HEK293T (cell line): ENCODE measurements at regions not wholly inside any gene's neighbourhood (a gene's known extent, or its start where the extent isn't known, plus 50 kb on each side); places are given as distances from the start of the nearest gene placed in this dataset.
"Not testable (repeated sequence)": the region's sequence is repeated elsewhere in the genome, so short reads cannot be mapped to it uniquely, and the experiment has no call there.

Experiments
- CTCF ChIA-PET: fragments of 350-600 bp; formaldehyde crosslinking; extraction: SDS; loops from one replicate; lab custom pipeline; 2021; ENCODE audit warnings: antibody characterized with exemption, inconsistent platforms; lab: Yijun Ruan, JAX
- POLR2A ChIA-PET: fragments of 350-600 bp; formaldehyde crosslinking; extraction: SDS; loops from one replicate; lab custom pipeline; 2020; ENCODE audit warnings: antibody characterized with exemption, inconsistent platforms; lab: Yijun Ruan, JAX
- DNase-seq: peaks from one replicate; pipeline ENCODE4 v3.0.0; 2012; ENCODE audit warnings: mixed read lengths; ENCODE audit errors: extremely low spot score
- ARNT ChIP-seq: fragments of 450-650 bp; IDR thresholded peaks from 2 replicates; pipeline ENCODE4 v1.6.1; 2017; ENCODE audit warnings: mild to moderate bottlenecking
- BHLHE40 ChIP-seq: fragments of 450-650 bp; IDR thresholded peaks from 2 replicates; pipeline ENCODE4 v1.6.1; 2016; ENCODE audit warnings: mild to moderate bottlenecking, moderate library complexity, borderline replicate concordance
- CTBP1 ChIP-seq: fragments of 450-650 bp; IDR thresholded peaks from 2 replicates; pipeline ENCODE4 v1.6.1; 2016; ENCODE audit warnings: borderline replicate concordance
- ELF4 ChIP-seq: fragments of 450-650 bp; IDR thresholded peaks from 2 replicates; pipeline ENCODE4 v1.6.1; 2017; ENCODE audit warnings: antibody characterized with exemption
- FOXA1 ChIP-seq: fragments of 450-650 bp; IDR thresholded peaks from 2 replicates; pipeline ENCODE4 v1.6.1; 2016; ENCODE audit warnings: mild to moderate bottlenecking
- FOXK2 ChIP-seq: fragments of 450-650 bp; IDR thresholded peaks from 2 replicates; pipeline ENCODE4 v1.6.1; 2016; ENCODE audit warnings: mild to moderate bottlenecking
- FOXM1 ChIP-seq: fragments of 450-650 bp; IDR thresholded peaks from 2 replicates; pipeline ENCODE4 v1.6.1; 2017; ENCODE audit warnings: mild to moderate bottlenecking, borderline replicate concordance
- HDGF ChIP-seq: fragments of 450-650 bp; IDR thresholded peaks from 2 replicates; pipeline ENCODE4 v1.6.1; 2017; ENCODE audit warnings: antibody characterized with exemption, borderline replicate concordance
- L3MBTL2 ChIP-seq: fragments of 450-650 bp; conservative IDR thresholded peaks from 2 replicates; pipeline ENCODE4 v1.6.1; 2016; ENCODE audit warnings: mild to moderate bottlenecking
- LEF1 ChIP-seq: fragments of 450-650 bp; IDR thresholded peaks from 2 replicates; pipeline ENCODE4 v1.6.1; 2017; ENCODE audit warnings: mild to moderate bottlenecking, borderline replicate concordance
- NFRKB ChIP-seq: fragments of 450-650 bp; IDR thresholded peaks from 2 replicates; pipeline ENCODE4 v1.6.1; 2016; ENCODE audit warnings: mild to moderate bottlenecking, moderate library complexity
- SP1 ChIP-seq: fragments of 450-650 bp; IDR thresholded peaks from 2 replicates; pipeline ENCODE4 v1.6.1; 2017
- SUZ12 ChIP-seq: fragments of 450-650 bp; IDR thresholded peaks from 2 replicates; pipeline ENCODE4 v1.6.1; 2016; ENCODE audit warnings: mild to moderate bottlenecking
- TARDBP ChIP-seq: fragments of 450-650 bp; IDR thresholded peaks from 2 replicates; pipeline ENCODE4 v1.6.1; 2016
- ZNF384 ChIP-seq: fragments of 450-650 bp; IDR thresholded peaks from 2 replicates; pipeline ENCODE4 v1.6.1; 2016
- TF ChIP-seq, protein P1 (sequence below): fragments of 450-650 bp; IDR thresholded peaks from 2 replicates; pipeline ENCODE4 v1.6.1; 2016

DNA sequence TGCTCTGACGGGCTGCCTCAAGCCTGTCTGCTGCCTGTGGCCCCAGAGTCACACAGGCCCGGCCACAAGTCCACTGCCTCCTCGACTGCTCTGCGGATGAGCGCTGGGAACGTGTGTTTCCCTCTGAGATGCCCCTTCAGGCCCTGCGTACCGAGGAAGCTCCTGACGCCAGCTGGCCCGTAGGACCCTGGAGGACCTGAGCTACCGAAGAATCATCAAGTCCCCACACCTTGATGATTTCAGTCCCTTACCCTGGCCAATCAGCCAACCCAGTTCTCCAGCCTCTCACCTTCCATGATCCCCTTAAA lies 96.6 kb upstream of the LRPAP1 start:
- CTCF ChIA-PET, result no interaction called here
- POLR2A ChIA-PET, result no interaction called here
- TF ChIP-seq FOXM1 (no peak), FOXK2 (no peak), SUZ12 (no peak), NFRKB (no peak)
- no peak for DNase-seq

DNA sequence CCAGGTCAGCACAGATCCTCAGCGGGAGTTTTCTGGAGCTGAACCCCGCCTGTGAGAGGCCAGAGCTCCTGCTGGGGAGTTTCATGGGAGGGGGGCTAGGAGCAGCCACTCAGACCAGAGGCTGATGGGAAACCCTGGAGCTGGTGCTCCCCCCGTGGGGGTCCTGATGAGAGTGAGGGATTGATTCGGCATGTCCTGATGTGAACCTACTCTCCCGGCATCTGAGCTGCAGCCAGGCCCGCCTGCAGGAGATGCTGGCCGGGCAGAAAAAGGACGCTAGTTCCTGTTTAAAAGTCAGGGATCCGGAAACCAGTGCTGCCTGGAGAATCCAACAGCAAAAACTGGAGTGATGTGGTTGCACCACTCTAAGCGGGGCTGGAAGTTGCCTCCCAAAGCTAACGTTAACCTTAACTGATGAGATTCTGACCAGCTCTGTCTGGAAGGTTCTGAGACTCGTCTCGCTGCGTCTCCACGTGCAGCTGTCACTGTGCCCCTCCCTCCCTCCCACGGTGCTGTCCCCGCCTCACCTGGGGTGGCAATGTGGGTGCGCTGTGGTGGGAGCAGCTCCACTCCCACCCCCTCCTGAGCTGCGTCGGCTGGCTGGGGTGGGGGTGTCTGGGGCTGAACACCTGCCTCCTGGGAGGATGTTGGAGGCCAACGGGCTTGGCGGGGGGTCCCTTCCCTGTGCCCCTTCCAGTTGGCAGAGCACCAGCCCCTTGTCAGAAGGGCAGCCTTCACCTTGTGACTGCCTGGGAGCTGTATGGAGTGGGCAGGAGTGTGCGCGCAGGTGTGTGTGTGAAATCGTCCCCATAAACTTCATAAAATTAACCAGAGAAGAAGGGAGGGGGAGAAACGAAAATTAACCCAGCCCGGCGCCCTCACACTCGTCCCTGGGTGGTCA lies 96.0 kb upstream of the LRPAP1 start:
- DNase-seq, POLR2A ChIA-PET, CTCF ChIA-PET: not testable (repeated sequence)

DNA sequence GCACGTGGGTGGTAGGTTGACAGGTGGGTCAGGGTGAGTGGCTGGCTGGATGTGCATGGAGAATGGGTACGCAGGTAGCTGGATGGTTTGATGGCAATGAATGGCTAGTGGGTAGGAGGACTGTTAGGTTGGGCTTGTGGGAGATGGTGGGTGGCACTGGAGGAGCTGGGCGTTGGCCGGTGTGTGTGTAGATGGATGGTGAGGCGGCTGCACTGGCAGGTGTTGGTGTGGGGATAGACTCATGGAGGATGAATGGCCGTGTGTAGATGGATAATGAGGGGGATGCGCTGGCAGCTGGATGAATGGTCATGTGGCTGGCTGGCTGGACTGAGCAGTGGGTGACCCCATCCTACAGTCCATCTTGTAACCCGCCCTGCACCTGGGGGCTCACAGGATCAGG lies 95.2 kb upstream of the LRPAP1 start:
- CTCF ChIA-PET, DNase-seq, POLR2A ChIA-PET: not testable (repeated sequence)

DNA sequence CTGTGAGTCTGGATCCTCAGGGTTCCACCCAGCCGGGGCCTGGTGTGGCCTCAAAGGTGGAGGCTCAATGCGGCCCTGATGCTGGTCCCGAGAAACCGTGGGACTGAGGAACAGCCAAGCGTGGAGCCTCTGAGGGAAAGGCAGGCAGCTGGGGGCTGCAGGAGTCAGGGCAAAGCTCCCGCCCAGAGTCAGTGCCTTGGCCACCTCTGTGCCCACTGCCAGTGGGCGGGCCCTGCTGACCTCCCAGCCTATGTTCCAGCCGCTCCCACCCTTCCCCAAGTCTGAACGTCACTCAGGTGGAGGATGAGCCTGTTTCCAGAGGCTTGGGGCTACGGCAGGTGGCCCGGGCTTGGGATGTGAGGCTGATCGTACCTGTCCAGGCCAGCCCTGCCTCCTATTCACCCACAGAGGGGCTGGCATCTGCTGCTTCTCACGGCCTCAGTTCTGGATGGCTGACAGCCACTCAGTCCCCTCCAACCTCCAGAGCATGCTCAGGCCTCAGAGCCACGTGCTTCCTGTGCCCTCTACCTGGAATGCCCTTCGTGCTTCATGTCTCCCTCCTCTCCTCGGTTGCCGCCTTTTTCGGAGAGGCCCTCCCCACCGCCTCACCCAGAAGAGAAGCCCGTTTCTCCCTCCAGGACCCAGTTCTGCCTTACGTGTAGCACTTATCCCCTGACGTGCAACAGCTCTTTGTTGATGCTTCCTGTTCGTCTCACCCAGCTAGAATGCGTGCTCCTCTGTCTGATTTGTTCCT lies 94.1 kb upstream of the LRPAP1 start:
- POLR2A ChIA-PET, DNase-seq, CTCF ChIA-PET: not testable (repeated sequence)

DNA sequence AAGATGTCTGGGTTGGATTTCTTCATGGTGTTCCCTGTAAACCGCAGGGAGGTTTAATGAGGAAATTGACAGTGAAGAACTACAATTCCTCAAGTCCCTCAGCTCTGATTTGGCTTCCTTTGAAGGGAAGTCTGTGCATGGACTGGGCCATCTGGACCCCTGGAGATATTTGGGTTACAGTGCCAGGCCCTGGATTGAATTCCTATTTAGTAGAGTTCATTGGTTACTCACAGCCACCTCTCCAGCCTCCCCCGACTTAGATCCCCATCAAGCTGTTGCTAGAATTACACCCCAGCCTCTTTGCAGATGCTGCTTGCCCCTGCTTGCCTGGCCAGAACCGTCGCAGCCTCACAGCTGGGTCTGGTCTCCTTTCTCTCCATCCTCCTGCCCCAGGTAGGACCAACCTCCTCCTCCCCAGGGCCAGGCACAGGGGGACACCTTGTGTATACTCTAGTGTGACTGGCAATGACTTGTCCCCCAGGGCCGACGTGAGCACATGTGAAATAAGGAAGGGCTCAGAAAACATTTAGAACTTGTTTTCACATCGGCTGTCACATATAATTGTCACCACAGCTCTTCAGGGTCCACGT lies 93.2 kb upstream of the LRPAP1 start:
- CTCF ChIA-PET, result not testable (repeated sequence)

DNA sequence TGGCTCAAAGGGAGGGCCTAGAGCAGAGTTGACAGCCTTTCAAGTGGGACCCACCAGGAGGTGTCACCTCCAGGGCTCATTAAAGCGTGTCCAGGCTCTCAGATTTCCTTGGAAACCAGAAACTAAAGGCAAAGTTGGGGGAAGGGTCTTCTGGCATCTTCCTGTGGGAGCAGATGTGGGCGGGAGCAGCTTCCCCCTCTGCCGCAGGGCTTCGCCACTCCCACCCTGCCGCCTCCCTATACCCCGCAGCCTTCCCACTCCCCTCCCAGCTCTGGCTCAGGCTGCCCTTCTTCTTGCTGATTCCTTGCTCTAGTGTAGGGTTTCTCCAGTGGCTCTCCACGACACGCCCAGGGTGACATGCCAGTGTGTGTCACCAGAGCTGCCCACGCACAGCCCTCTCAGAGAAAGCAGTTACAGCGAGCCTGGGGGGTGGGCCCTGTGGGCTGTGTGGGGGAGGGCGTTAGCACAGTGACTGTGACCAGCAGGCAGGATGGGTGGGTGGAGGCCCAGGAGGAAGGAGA lies 91.6 kb upstream of the LRPAP1 start:
- CTCF ChIA-PET, DNase-seq, POLR2A ChIA-PET: not testable (repeated sequence)

More for the DNA sequence above, 93.2 kb upstream of the LRPAP1 start:
- DNase-seq, POLR2A ChIA-PET: not testable (repeated sequence)

DNA sequence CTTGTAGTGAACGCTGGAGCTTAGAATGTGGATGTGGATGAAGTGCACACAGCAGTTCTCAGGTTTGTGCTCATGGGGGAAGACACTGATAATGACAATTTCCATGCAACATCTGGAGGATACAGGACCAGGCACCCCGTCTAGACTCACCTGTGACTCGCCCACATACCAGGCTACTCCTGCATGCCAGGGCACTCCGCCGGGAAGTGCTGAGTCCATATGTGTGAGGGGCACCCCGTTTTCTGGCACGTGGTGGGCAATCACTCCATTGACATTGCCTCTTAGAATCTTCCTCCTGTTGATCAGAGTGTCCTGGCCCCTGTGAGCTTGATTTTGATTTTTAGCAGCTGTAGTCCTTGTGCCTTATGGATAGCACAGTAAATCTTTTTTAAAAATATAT lies 90.9 kb upstream of the LRPAP1 start:
- POLR2A ChIA-PET, result no interaction called here
- CTCF ChIA-PET, result no interaction called here

DNA sequence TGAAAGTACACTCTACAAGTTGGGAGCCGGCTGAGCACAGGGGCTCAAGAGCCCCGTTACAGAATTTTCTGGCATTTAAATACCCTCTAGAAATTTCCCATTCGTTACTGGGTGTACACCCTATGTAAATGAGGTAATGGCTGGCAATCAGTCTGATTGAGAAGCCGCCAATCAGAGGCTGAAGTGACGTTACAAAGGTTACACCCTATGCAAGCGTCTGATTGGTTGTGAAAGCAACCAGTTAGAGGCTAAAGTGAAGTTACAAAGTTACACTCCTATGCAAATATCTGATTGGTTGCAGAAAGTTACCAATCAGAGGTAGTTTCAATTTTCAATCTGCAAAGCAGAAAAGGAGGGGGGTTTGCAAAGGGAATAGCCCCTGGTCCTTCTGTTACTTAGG lies 88.1 kb upstream of the LRPAP1 start:
- CTCF ChIA-PET, result interaction anchor here (0.6 kb wide), 1 partner anchor 34 kb away, joined by 3 read pairs; no protein-coding TSS in a partner anchor
- DNase-seq, POLR2A ChIA-PET: not testable (repeated sequence)

More for the DNA sequence above, 90.9 kb upstream of the LRPAP1 start:
- DNase-seq, result no peak
- TF ChIP-seq, protein P1, sequence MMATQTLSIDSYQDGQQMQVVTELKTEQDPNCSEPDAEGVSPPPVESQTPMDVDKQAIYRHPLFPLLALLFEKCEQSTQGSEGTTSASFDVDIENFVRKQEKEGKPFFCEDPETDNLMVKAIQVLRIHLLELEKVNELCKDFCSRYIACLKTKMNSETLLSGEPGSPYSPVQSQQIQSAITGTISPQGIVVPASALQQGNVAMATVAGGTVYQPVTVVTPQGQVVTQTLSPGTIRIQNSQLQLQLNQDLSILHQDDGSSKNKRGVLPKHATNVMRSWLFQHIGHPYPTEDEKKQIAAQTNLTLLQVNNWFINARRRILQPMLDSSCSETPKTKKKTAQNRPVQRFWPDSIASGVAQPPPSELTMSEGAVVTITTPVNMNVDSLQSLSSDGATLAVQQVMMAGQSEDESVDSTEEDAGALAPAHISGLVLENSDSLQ, result no peak
- no peak for TF ChIP-seq LEF1
- TF ChIP-seq FOXA1, result no peak
- no peak for TF ChIP-seq BHLHE40
- no peak for TF ChIP-seq FOXK2
- TF ChIP-seq SUZ12, result no peak
- no peak for TF ChIP-seq FOXM1
- no peak for TF ChIP-seq ZNF384
- TF ChIP-seq SP1, result no peak
- TF ChIP-seq ARNT, result no peak
- TF ChIP-seq NFRKB, result no peak
- TF ChIP-seq L3MBTL2, result no peak
- no peak for TF ChIP-seq ELF4
- no peak for TF ChIP-seq HDGF
- TF ChIP-seq CTBP1, result no peak
- TF ChIP-seq TARDBP, result no peak

DNA sequence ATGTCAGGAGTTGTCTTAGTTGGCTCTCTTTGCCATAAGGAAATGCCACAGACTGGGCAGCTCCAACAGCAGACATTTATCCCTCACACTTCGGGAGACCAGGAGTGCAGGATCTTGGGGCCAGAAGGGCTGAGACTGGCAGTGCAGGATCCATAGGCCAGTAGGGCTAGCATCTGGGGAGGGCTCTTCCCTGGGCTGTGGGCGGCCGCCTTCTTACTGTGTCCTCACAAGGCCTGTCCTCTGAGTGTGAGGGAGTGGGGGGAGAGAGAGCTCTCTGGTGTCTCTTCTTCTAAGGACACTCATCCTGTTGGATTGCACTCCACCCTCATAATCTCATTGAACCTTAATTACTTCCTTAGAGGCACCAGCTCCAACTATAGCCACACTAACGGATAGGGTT lies 87.5 kb upstream of the LRPAP1 start:
- POLR2A ChIA-PET, DNase-seq, CTCF ChIA-PET: not testable (repeated sequence)

DNA sequence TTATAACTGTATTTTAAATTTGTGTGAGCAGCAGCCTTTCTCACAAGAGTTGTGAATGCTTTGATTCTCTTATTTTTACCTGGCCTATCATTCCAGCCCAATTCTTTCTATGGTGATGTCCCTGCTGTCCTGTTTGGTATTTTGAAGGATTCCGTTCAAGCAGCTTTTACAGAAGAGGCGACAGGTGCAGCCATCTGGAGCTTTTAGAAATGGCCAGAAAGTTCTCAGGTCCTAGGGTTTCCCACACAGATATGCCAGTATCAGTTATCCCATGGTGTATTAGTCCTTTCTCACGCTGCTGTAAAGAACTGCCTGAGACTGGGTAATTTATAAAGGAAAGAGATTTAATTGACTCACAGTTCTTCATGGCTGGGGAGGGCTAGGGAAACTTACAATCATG lies 86.1 kb upstream of the LRPAP1 start:
- CTCF ChIA-PET, POLR2A ChIA-PET, DNase-seq: not testable (repeated sequence)
